ENCODE measurements at regions not wholly inside any gene's neighbourhood (a gene's known extent, or its start where the extent isn't known, plus 50 kb on each side); places are given as distances from the start of the nearest gene placed in this dataset.

GRCh38 chr14:21874946-21875345 lies 201.3 kb upstream of the OR4E1 start:
- TF ChIP-seq CTCF (IDR thresholded peaks at IDR 0.05) (no peak), POLR2A (IDR thresholded peaks at IDR 0.05) (no peak)

Measured in vagina (tissue), 2 donors.